GM19035 (cell line): ENCODE measurements at regions not wholly inside any gene's neighbourhood (a gene's known extent, or its start where the extent isn't known, plus 50 kb on each side); places are given as distances from the start of the nearest gene placed in this dataset.

Experiments
- ATAC-seq: cut with Tn5 transposase; IDR thresholded peaks from one replicate; pipeline ENCODE4 v1.9.1; 2021; ENCODE audit not compliant: unreplicated experiment

- ATAC-seq: no peak
Observed at GRCh38 chr2:76330865-76331264, 620.1 kb upstream of the GCFC2 start.

DNA sequence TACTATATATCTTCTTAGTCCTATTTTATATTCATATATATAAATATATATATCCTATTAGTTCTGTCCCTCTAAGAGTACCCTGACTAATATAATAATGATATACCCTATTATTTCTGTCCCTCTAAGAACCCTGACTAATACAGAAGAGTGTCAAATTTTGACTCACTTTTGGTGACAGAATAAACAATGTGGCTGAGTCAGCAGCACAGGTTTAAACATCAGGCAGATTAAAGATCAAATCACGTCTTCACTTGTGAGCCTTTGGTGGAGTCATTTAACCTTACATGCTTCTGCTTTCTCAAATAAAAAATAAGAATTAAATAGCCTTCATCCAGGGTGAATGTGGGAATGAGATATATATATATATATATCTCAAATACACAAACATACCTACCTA is 615.9 kb upstream of the GCFC2 start:
- ATAC-seq: no peak

DNA sequence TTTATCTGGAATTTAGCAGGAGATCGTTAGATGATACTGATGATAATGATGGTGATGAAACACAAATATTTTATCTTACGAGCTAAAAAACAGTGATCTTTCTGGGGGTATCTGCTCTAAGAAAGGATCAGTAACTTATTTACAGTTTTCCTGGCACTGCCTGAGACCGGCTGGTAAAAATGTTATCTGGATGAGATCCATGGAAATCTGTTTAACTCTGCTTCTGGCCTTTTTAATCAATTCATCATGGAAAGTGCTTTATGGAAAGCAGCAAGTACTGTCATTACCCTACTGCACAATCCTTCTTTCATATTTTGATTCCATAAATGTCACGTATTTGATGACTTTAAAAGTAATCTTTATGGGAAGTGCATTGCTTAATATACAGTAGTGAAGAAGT is 612.7 kb upstream of the GCFC2 start:
- ATAC-seq: no peak

DNA sequence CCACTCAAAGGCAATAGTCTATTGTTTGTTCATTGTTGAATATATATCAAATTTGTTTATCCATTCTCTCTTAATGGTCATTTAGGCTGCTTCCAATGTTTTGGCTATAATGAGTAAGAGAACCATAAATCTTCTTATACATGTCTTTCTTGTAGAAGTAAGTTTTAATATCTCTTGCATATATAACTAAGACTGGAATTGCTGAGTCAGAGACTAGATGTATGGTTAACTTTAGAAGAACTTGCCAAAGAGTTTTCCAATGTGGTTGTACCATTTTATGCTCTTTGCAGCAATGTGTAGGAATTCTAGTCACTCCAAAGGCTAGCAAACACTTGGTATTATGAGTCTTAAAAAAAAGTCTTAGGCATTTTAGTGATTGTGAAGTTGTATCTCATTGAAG is 610.0 kb upstream of the GCFC2 start:
- no peak for ATAC-seq

- ATAC-seq: no peak
Observed at GRCh38 chr2:76318848-76319360, 608.2 kb upstream of the GCFC2 start.

GRCh38 chr2:76316691-76317090 is 606.0 kb upstream of the GCFC2 start:
- ATAC-seq: no peak

- no peak for ATAC-seq
Observed at GRCh38 chr2:76314271-76315020, 603.7 kb upstream of the GCFC2 start.

- ATAC-seq: no peak
Observed at GRCh38 chr2:76312236-76312635, 601.5 kb upstream of the GCFC2 start.

GRCh38 chr2:76311728-76312127 is 601.0 kb upstream of the GCFC2 start:
- no peak for ATAC-seq

DNA sequence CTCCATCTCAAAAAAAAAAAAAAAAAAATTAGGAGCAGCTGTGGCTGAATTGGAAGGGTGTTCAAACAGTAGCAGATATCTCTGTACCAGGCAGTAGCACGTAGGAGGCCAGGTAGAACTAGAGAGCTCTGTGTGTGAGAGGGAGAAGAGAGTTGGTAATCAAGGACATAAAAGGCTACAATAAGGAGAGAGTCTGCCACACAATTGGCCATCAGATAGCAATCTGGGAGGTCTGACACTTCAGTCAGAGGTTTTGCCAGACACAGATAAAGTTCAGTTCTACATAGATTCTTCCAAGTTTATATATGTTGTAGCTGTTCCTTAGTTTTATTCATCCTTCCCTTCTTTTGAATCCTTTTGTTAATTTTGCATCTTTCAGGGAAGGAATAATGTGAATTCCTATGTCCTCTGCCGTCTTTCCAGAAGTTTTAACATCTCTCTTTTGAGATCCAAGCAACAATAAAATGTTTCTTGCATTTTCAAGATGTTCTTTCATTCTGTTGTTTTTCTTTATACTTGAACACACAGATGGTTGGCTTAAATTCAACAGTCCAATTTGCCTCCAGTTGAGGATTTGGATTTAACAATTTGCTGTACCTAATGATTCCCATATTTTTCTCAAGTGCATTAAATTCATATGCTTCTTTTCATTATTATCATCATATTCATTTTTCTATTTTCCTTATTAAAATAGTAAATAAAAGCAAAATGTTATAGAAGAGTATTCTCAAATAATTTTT is 600.3 kb upstream of the GCFC2 start:
- ATAC-seq: no peak

GRCh38 chr2:76307495-76307894 is 596.8 kb upstream of the GCFC2 start:
- ATAC-seq: no peak

- no peak for ATAC-seq
Observed at GRCh38 chr2:76298041-76298440, 587.3 kb upstream of the GCFC2 start.

- no peak for ATAC-seq
Observed at GRCh38 chr2:76296438-76296837, 585.7 kb upstream of the GCFC2 start.

DNA sequence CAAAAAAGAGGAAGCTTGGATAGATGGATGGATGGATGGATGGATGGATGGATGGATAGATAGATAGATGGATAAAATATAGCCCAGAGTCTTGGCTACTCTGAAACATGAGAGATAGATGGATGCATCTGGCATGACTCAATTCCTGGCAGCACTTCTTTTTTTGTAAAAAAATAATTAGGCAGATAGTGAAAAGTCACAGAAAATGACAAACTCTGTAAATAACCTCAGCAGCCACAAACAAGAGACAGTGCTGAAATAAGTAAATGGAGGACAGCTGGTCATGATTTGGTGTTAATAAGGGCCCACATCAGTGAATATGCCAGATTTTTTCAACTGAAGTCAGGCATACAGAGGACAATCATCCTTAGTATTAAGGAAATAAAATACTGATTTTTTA is 585.0 kb upstream of the GCFC2 start:
- no peak for ATAC-seq

GRCh38 chr2:76288598-76288997 is 577.9 kb upstream of the GCFC2 start:
- ATAC-seq: no peak

DNA sequence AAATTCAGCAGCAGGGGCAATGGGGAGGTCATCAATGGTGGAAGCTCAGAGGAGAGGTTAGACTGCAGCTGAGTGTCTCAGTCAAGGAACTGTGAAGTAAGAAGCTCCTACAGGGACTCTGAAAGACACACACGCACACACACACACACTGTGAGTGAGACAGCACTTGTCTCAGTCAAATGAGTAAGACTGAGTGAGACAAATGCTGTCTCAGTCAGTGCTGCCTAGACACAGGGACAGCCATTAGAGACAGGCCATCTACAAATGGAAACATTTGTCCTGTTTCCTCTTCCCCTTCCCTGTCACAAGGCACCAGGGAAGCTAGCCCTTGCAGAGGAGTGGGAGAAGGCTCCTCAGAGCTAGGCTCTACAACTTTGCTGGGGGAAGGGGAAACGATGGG is 577.4 kb upstream of the GCFC2 start:
- ATAC-seq: no peak

- ATAC-seq: no peak
Observed at GRCh38 chr2:76283350-76283749, 572.6 kb upstream of the GCFC2 start.

DNA sequence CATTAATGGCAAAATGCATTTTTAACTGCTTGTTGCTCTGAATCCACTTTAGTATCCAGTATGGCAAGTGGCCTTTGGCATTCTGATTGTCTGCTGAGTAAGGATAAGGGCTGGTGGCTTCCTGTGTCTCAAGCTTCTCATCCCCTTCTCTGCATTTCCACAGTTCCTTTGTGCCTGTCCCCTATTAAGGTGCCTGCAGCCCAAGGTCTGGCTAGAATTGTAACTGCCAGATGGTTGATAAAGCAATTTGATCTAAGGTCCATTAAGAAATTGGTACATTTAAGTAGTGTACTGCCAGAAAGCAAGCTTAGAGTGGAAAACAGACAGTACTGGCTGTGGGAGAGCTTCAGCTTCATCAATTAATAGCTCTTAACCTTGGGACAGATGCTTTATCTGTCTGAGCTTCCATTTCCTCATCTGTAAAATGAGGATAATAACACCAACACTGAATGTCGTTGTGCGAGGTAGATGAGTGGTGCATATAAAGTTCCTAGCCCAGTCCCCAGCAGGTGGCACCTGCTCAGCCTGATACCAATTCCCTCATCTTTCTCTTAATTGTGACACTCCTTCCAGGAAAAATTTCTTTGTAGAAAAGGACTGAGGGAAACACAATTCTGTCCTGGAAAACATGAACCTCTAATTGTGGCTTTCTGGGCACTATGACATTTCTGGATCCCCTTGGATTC is 570.6 kb upstream of the GCFC2 start:
- ATAC-seq: no peak

DNA sequence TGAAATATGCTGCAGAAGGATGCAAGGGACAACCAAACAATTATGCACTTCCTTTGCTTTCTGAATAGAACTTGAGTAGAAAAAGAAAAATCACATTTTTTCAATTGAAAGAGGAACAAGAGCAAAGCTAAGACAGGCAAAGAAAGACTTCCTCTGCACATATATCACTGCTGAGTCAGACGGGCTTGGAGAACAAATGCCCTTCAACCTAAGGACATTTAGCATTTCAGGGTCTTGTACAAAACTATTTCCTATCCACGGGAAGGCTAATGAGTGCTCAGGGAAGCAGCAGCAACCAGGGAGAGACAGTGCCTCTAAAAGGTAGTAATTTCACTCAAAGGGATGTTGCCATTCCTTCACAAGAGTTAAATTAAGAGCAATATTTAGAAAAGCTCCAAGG is 570.0 kb upstream of the GCFC2 start:
- ATAC-seq: no peak

GRCh38 chr2:76279142-76279541 is 568.4 kb upstream of the GCFC2 start:
- no peak for ATAC-seq

- no peak for ATAC-seq
Observed at GRCh38 chr2:76275788-76276187, 565.1 kb upstream of the GCFC2 start.

GRCh38 chr2:76274676-76275075 is 564.0 kb upstream of the GCFC2 start:
- no peak for ATAC-seq
